Heart right ventricle (tissue), 16 donors: ENCODE measurements at regions not wholly inside any gene's neighbourhood (a gene's known extent, or its start where the extent isn't known, plus 50 kb on each side); places are given as distances from the start of the nearest gene placed in this dataset.

ENCODE experiments used
- ATAC-seq, 8 donors: fragments of 200-7000 bp; cut with Tn5 transposase; one replicate each; pipeline ENCODE4 v1.9.1; 2020; ENCODE audit warnings: mild to moderate bottlenecking in 8 of 8, moderate library complexity in 8 of 8, moderate number of reproducible peaks in 1 of 8
- DNase-seq, 2 donors: peaks; one replicate each; pipeline ENCODE4 v3.0.0-alpha.2; 2020
- H3K27ac ChIP-seq, 10 donors: fragments of 200-600 bp; sonication (generic) in 2 of 10; one replicate each; pipeline versions ENCODE4 v1.5.0 to v1.8.0; 2020 to 2022; ENCODE audit warnings: mild to moderate bottlenecking in 3 of 10
- H3K27me3 ChIP-seq, 7 donors: fragments of 200-600 bp; one replicate each; pipeline ENCODE4 v1.8.0; 2021 to 2022; ENCODE audit warnings: mild to moderate bottlenecking in 2 of 7
- H3K36me3 ChIP-seq, 9 donors: fragments of 200-600 bp; sonication (generic) in 1 of 9; one replicate each; pipeline versions ENCODE4 v1.5.0 to v1.8.0; 2020 to 2022; ENCODE audit warnings: mild to moderate bottlenecking in 2 of 9
- H3K4me1 ChIP-seq, 9 donors: fragments of 200-600 bp; sonication (generic) in 1 of 9; one replicate each; pipeline versions ENCODE4 v1.5.0 to v1.8.0; 2020 to 2022; ENCODE audit warnings: mild to moderate bottlenecking in 4 of 9
- H3K4me3 ChIP-seq, 10 donors: fragments of 200-600 bp; sonication (generic) in 2 of 10; one replicate each; pipeline versions ENCODE4 v1.5.0 to v1.8.0; 2020 to 2022; ENCODE audit warnings: mild to moderate bottlenecking in 7 of 10, moderate library complexity in 2 of 10
- H3K9me3 ChIP-seq, 11 donors: fragments of 200-600 bp in 10 of 11; sonication (generic) in 2 of 11; one replicate each; pipeline versions ENCODE4 v1.5.0 to v1.8.0; 2013 to 2022; ENCODE audit warnings: mild to moderate bottlenecking in 2 of 11, control low read depth in 1 of 11, moderate library complexity in 1 of 11
- CTCF ChIP-seq, 9 donors: fragments of 200-600 bp; sonication (generic) in 2 of 9; IDR thresholded peaks; one replicate each; pipeline versions ENCODE4 v1.5.0 to v1.8.0; 2021 to 2022; ENCODE audit warnings: antibody characterized with exemption in 9 of 9, mild to moderate bottlenecking in 5 of 9, moderate library complexity in 1 of 9
- WGBS, 2 donors: extraction: QIAGEN DNeasy Blood & Tissue Kit; methylation state at CpG; one replicate each; pipeline ENCODE4 v1.1.7; 2013; ENCODE audit warnings: inconsistent platforms in 1 of 2; 5-methylcytosine and 5-hydroxymethylcytosine counted together
- intact Hi-C, 10 donors: fragments of 100-400 bp; cut with DNase I; formaldehyde crosslinking; loops; one replicate each; pipeline versions ENCODE4 v1.11.1 to v1.14.2; 2022
- donor health status: Arrhythmogenic right ventricular cardiomyopathy.
- donor health status: ischemic (EF 13 %, LVEDD 7.1; RV severe dilation, severe dysfunction).
- donor health status: healthy with polysubstance abuse.
- donor health status: DM: no; HTN: yes; CAD: no.
- donor health status: DM: no; HTN: no; CAD: no.
- donor health status: ischemic (EF 25% LVEDD 6.9; RV normal size, moderate dysfunction).
- donor health status: ischemic (EF 25% LVEDD 5.7; RV mildly dilated, moderate dysfunction).
- donor health status: healthy.
- donor health status: DM: yes; HTN: yes; CAD: no.
- donor health status: Ischemic cardiomyopathy.
- donor health status: ischemic (EF 35%, LVEDD 5.7; RV mildly dilated, moderate dysfunction).
- donor health status: nonischemic (EF 11% LVEDD 7.7; RV severe dilation, severe dysfunction).
- donor health status: DM: yes; HTN: yes; CAD: no.
- donor health status: PGD.
- donor health status: ischemic (EF 29% LVEDD 5.4; RV normal size, mild dysfunction).
- donor health status: nonischemic (EF 23%, LVEDD 6.1; RV moderate dilation, normal function).

DNA sequence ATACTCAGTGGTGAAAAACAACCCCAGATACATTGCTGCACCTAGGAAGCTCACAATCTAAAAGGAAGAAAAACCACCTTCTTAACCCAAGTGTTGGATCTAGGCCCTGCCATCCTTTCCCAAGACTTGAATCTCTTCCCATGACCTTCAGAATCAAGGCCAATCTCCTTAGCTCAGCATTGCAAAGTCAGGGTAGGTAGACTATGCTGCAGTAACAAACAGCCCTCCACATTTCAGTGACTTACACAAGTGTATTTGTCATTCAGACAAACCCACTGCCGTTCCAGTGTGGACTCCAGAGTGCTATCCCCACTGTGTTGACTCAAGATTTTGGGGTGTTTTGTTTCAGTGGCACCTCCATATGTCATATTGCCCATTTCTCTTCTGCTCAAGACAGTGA is 278.4 kb downstream of the UACA start:
- no peaks in the 10 kb centered on the region for H3K9me3 ChIP-seq
- DNase-seq (no peak), ATAC-seq (no peak)
- WGBS, 2 donors, result 0 to 55% methylated on average over 1 of the region's 1 CpG
- TF ChIP-seq CTCF (IDR thresholded peaks at IDR 0.05), result no peak
- intact Hi-C loops, result loop anchor here in 9 of 10 donors (5.0 to 10.0 kb wide), 8 partner anchors 753 to 1008 kb away; no protein-coding TSS in a partner anchor
- H3K27ac ChIP-seq, result no peak overlapping the region
- H3K36me3 ChIP-seq, result no peaks in the 10 kb centered on the region
- H3K4me1 ChIP-seq, result peaks cover 0 to 72% (median 0%) of the 10 kb centered on the region in 9 donors
- H3K27me3 ChIP-seq, result peaks cover 0 to 9% (median 0%) of the 10 kb centered on the region in 7 donors
- H3K4me3 ChIP-seq, result no peak overlapping the region

- Histone ChIP-seq H3K27me3 (peaks cover 0 to 10% (median 0%) of the 10 kb centered on the region in 7 donors), H3K4me1 (peaks cover 0 to 87% (median 0%) of the 10 kb centered on the region in 9 donors), H3K4me3 (no peak overlapping the region), H3K36me3 (no peaks in the 10 kb centered on the region), H3K27ac (no peak overlapping the region), H3K9me3 (no peaks in the 10 kb centered on the region)
- ATAC-seq, result no peak
- TF ChIP-seq CTCF (IDR thresholded peaks at IDR 0.05), result no peak
- no peak for DNase-seq
- intact Hi-C loops, result loop anchor here in 6 of 10 donors (10.0 kb wide), 2 partner anchors 759 to 909 kb away; no protein-coding TSS in a partner anchor
- 56 to 80% methylated on average over 2 of the region's 2 CpGs for WGBS, 2 donors
Measured at GRCh38 chr15:70483513-70483912, 279.8 kb downstream of the UACA start.

GRCh38 chr15:70480196-70480856 is 283.0 kb downstream of the UACA start:
- DNase-seq, result no peak
- H3K27ac ChIP-seq, result no peak overlapping the region
- TF ChIP-seq CTCF (IDR thresholded peaks at IDR 0.05), result no peak
- no peaks in the 10 kb centered on the region for H3K9me3 ChIP-seq
- no peaks in the 10 kb centered on the region for H3K36me3 ChIP-seq
- ATAC-seq, result peak in 2 of 8 donors; percentile 12 to 17
- intact Hi-C loops, result loop anchor here in 6 of 10 donors (10.0 kb wide), 2 partner anchors 756 to 906 kb away; no protein-coding TSS in a partner anchor
- peaks cover 0 to 71% (median 3%) of the 10 kb centered on the region in 9 donors for H3K4me1 ChIP-seq
- 83 to 87% methylated on average over 7 of the region's 7 CpGs for whole genome bisulfite sequencing, 2 donors
- peaks cover 0 to 14% (median 0%) of the 10 kb centered on the region in 7 donors for H3K27me3 ChIP-seq
- no peak overlapping the region for H3K4me3 ChIP-seq

DNA sequence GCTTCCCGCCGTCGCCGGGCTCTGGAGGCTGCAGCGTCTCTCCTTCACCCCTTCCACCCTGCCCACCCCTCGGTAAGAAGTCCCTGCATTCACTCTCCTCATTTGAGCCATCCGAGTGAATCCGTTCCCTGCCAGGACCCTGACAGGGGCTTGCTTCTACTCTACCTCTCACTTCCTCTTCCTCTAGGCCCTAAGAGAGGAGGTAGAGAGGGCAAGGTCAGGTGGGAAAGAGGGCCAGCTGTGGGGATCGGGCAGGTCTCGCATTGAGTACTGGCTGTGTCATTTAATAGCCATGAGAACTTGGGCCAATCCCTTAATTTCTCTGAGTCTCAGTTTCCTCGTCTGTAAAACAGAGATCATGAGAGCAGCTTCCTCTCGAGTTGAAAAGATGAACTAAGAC is 283.6 kb downstream of the UACA start:
- DNase-seq, result no peak
- Histone ChIP-seq H3K4me3 (no peak overlapping the region), H3K27ac (no peak overlapping the region), H3K9me3 (no peaks in the 10 kb centered on the region), H3K36me3 (no peaks in the 10 kb centered on the region), H3K4me1 (peaks cover 0 to 73% (median 9%) of the 10 kb centered on the region in 9 donors), H3K27me3 (peaks cover 0 to 14% (median 0%) of the 10 kb centered on the region in 7 donors)
- TF ChIP-seq CTCF (IDR thresholded peaks at IDR 0.05), result no peak
- WGBS, 2 donors, result 84 to 89% methylated on average over 9 to 12 of the region's 12 CpGs
- no peak for ATAC-seq
- intact Hi-C loops, result loop anchor here in 7 of 10 donors (5.0 to 10.0 kb wide), 4 partner anchors 205 to 905 kb away; no protein-coding TSS in a partner anchor
